ENCODE measurements at regions not wholly inside any gene's neighbourhood (a gene's known extent, or its start where the extent isn't known, plus 50 kb on each side); places are given as distances from the start of the nearest gene placed in this dataset.

DNA sequence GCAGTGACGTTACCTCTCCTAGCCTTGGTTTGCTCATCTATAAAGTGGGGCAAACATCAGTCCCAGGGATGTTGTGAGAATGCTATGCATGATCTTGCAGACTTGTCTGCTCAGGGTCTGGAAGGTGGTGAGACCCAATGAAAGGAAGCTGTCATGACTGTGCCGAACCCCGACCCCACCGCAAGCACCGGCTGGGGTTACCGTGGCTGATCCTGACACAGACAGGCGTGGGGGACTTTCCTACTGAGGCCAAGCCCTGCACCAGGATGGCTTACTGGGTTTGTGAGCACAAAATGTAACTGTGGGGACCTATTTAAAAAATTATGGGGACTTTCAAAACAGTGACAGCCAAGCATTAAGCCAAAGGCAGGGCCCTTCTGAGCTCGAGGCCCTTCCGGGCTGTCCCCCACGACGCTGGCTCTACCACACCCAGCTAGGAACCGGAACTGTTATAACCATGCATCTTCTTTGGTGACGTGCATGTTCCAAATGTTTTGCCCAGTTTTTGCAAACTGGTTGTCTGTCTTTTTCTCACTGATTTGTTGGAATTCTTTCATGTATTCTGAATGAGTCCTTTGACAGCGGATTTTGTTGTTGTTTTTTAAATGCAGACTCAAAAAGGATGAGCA lies 76.6 kb upstream of the PMEPA1 start:
- no peak overlapping the region for H3K27ac ChIP-seq (ENCODE audit: low read depth, low read length)
- no peaks in the 10 kb centered on the region for H3K9me3 ChIP-seq (ENCODE audit: control insufficient read depth, insufficient read depth, low read length)
- no peak for DNase-seq (ENCODE audit: low read depth, low spot score)
- H3K4me3 ChIP-seq (ENCODE audit: low read depth, low read length) = no peak overlapping the region
- TF ChIP-seq CTCF (IDR thresholded peaks at IDR 0.05; ENCODE audit: low read depth, low read length) = no peak
- CTCF ChIA-PET = no interaction called here
- POLR2A ChIA-PET = no interaction called here
- peaks cover 2% of the 10 kb centered on the region for H3K27me3 ChIP-seq (ENCODE audit: control insufficient read depth, insufficient read depth, low read length)

DNA sequence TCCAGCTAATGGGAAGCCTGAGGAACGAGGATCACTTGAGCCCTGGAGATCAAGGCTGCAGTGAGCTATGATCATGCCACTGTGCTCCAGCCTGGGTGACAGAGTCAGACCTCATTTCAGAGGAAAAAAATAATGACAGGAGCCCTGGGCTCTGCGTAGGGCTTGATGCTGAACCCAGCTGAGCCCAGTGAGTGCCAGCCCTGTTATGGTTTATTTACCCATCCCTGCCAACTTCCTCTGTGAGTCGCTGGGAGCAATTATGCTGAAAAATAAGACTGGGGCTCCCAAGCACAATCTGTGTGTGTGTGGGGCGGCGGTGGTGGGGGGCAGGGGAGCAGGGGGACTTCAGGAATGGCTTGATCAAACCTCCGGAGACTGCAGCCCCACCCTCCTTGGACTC lies 75.9 kb upstream of the PMEPA1 start:
- Histone ChIP-seq H3K9me3 (ENCODE audit: control insufficient read depth, insufficient read depth, low read length) (no peaks in the 10 kb centered on the region), H3K27me3 (ENCODE audit: control insufficient read depth, insufficient read depth, low read length) (peaks cover 2% of the 10 kb centered on the region), H3K4me3 (ENCODE audit: low read depth, low read length) (no peak overlapping the region), H3K27ac (ENCODE audit: low read depth, low read length) (no peak overlapping the region)
- ChIA-PET CTCF (no interaction called here), POLR2A (no interaction called here)
- TF ChIP-seq CTCF (IDR thresholded peaks at IDR 0.05; ENCODE audit: low read depth, low read length) = no peak
- DNase-seq (ENCODE audit: low read depth, low spot score) = no peak

GRCh38 chr20:57785061-57785460 lies 75.2 kb upstream of the PMEPA1 start:
- ChIA-PET CTCF (no interaction called here), POLR2A (no interaction called here)
- Histone ChIP-seq H3K27me3 (ENCODE audit: control insufficient read depth, insufficient read depth, low read length) (peaks cover 2% of the 10 kb centered on the region), H3K27ac (ENCODE audit: low read depth, low read length) (no peak overlapping the region), H3K4me3 (ENCODE audit: low read depth, low read length) (no peak overlapping the region), H3K9me3 (ENCODE audit: control insufficient read depth, insufficient read depth, low read length) (no peaks in the 10 kb centered on the region)
- no peak for TF ChIP-seq CTCF (IDR thresholded peaks at IDR 0.05; ENCODE audit: low read depth, low read length)
- DNase-seq (ENCODE audit: low read depth, low spot score) = no peak

DNA sequence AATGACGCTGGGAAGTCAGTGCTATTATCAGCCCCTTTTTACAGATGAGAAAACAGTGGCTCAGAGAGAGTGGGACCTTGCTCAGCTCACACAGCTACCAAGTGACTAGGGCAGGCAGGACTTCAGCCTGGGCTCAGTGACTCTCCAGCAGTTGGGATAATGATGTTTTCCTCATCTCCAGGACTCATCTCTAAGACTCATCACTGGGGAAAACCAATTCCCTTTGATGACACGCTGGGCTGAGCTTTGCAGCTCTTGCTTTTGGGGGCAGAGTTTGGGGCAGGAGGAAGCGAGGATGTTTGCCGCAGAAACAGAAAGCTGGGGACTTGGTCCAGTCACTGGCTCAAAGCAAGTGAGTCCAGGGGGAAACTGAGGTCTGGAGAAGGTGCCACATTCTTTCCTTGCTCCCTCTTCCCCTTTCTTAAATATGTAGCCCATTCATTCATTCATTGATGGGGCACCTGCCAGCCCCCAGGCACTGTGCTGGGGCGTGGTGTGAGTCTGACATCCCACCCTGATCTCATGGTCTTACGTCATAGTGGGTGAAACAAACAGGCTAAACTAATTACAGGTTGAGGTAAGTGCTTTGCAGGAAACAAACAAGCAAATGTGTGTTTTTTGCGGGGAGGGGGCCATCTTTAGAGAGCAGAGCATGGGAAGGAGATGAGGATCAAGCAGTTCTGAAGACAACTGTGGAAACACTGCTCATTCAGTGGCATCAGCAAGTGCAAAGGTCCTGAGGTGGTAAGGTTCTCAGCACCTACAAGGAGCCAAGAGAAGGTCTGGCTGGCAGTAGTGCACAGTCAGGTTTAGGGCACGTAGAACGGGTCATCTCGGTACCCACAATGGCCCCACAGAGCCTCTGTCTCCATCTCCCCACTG lies 74.4 kb upstream of the PMEPA1 start:
- H3K27ac ChIP-seq (ENCODE audit: low read depth, low read length) = no peak overlapping the region
- H3K9me3 ChIP-seq (ENCODE audit: control insufficient read depth, insufficient read depth, low read length) = no peaks in the 10 kb centered on the region
- no peak for TF ChIP-seq CTCF (IDR thresholded peaks at IDR 0.05; ENCODE audit: low read depth, low read length)
- CTCF ChIA-PET = no interaction called here
- DNase-seq (ENCODE audit: low read depth, low spot score) = no peak
- no peak overlapping the region for H3K4me3 ChIP-seq (ENCODE audit: low read depth, low read length)
- H3K27me3 ChIP-seq (ENCODE audit: control insufficient read depth, insufficient read depth, low read length) = peaks cover 2% of the 10 kb centered on the region
- POLR2A ChIA-PET = no interaction called here

DNA sequence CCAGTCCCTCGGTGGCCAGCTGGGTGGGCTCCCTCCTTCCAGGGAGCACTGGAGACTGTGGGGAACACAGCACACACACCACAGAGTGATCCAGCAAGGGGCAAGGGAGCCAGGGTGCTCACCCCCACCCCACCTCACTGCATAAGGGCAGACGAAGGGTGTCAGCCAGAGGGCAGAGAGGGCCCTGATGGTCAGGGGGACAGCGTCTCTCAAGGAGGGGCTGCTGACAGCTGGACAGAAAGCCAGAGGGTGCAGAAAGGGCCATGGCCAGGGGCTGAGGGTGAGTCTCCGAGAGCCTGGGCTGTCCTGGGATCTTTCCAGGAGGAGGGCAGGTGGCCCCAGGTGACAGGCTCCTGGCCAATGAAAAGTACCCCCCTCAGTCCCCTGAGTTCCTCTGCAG lies 73.4 kb upstream of the PMEPA1 start:
- Histone ChIP-seq H3K27ac (ENCODE audit: low read depth, low read length) (no peak overlapping the region), H3K4me3 (ENCODE audit: low read depth, low read length) (no peak overlapping the region), H3K9me3 (ENCODE audit: control insufficient read depth, insufficient read depth, low read length) (no peaks in the 10 kb centered on the region), H3K27me3 (ENCODE audit: control insufficient read depth, insufficient read depth, low read length) (peaks cover 2% of the 10 kb centered on the region)
- POLR2A ChIA-PET = no interaction called here
- TF ChIP-seq CTCF (IDR thresholded peaks at IDR 0.05; ENCODE audit: low read depth, low read length) = no peak
- CTCF ChIA-PET = no interaction called here
- no peak for DNase-seq (ENCODE audit: low read depth, low spot score)

All from AG04450 (cell line).